ENCODE measurements at regions not wholly inside any gene's neighbourhood (a gene's known extent, or its start where the extent isn't known, plus 50 kb on each side); places are given as distances from the start of the nearest gene placed in this dataset.

- Mint-ChIP-seq H3K27ac (no peak overlapping the region), H3K9me3 (peaks cover 0 to 33% (median 7%) of the 10 kb centered on the region in 7 donors), H3K27me3 (no peaks in the 10 kb centered on the region), H3K4me3 (no peak overlapping the region), H3K4me1 (no peaks in the 10 kb centered on the region), H3K36me3 (no peaks in the 10 kb centered on the region)
- no peak for DNase-seq
- Histone ChIP-seq H3K27ac (ENCODE audit: insufficient read depth, low read length, poor library complexity, severe bottlenecking) (no peak overlapping the region), H3K4me1 (ENCODE audit: control insufficient read depth, insufficient read depth, low read length, poor library complexity, severe bottlenecking) (no peaks in the 10 kb centered on the region), H3K4me3 (ENCODE audit: low read depth, low read length) (no peak overlapping the region), H3K9me3 (ENCODE audit: control insufficient read depth in 2 of 2, low read length in 2 of 2) (peaks cover 3% of the 10 kb centered on the region in 2 experiments), H3K27me3 (ENCODE audit: control insufficient read depth, insufficient read depth, low read length) (no peaks in the 10 kb centered on the region), H3K36me3 (ENCODE audit: control insufficient read depth, insufficient read depth, low read length) (no peaks in the 10 kb centered on the region)
- no peak for ATAC-seq (ENCODE audit: low read depth in 2 of 2)
These were observed 999.7 kb upstream of the SEL1L start for GRCh38 chr14:82533351-82533750.

DNA sequence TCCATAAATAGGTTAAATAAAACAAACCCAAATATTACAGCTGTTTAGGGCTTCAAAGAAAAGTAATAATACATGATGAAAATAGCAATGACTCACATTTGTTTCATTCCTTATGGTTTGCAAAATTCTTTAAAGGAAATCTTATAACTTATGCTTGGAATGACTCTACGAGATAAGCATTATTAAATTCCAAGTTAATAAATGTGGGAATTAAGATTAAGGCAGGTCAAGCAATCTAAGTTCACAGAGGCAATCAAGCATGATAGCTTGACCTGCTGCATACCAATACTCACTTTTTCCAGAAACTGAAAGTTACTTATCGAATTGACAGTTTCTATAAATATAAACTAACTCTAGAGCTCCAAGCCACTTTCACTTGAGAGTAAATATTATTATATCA, 1002.9 kb upstream of the SEL1L start:
- no peaks in the 10 kb centered on the region for H3K4me1 ChIP-seq (ENCODE audit: control insufficient read depth, insufficient read depth, low read length, poor library complexity, severe bottlenecking)
- H3K4me3 ChIP-seq (ENCODE audit: low read depth, low read length), result no peak overlapping the region
- Mint-ChIP-seq H3K36me3 (no peaks in the 10 kb centered on the region), H3K27me3 (no peaks in the 10 kb centered on the region), H3K27ac (no peak overlapping the region), H3K9me3 (peaks cover 2 to 28% (median 6%) of the 10 kb centered on the region in 7 donors), H3K4me1 (no peaks in the 10 kb centered on the region), H3K4me3 (no peak overlapping the region)
- ATAC-seq (ENCODE audit: low read depth in 2 of 2), result no peak
- H3K36me3 ChIP-seq (ENCODE audit: control insufficient read depth, insufficient read depth, low read length), result no peaks in the 10 kb centered on the region
- H3K27ac ChIP-seq (ENCODE audit: insufficient read depth, low read length, poor library complexity, severe bottlenecking), result no peak overlapping the region
- H3K9me3 ChIP-seq (ENCODE audit: control insufficient read depth in 2 of 2, low read length in 2 of 2), result no peaks in the 10 kb centered on the region
- no peaks in the 10 kb centered on the region for H3K27me3 ChIP-seq (ENCODE audit: control insufficient read depth, insufficient read depth, low read length)
- DNase-seq, result no peak

- no peak for DNase-seq
These were observed 1004.2 kb upstream of the SEL1L start for GRCh38 chr14:82537831-82538230.

DNA sequence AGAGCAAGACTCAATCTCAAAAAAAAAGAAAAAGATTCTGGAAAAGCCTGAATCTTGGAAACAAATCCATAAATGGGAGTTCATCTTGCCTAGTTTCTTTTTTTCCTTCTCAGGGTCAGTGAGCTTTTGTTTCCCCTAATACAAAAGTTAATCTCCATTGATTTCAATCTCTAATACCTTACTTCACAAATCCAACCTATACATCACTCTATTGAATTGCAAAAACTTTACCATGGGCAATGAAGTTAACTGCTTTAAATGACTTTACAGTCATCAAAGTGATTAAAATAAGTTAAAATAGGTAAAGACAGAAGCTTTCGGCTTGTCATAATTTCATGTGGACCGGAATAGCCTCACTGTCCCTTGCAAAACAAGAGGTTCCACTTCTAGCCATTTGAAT, 1012.7 kb upstream of the SEL1L start:
- Mint-ChIP-seq H3K9me3 (peaks cover 5 to 14% (median 9%) of the 10 kb centered on the region in 7 donors), H3K4me1 (no peaks in the 10 kb centered on the region), H3K27me3 (no peaks in the 10 kb centered on the region), H3K36me3 (no peaks in the 10 kb centered on the region), H3K4me3 (no peak overlapping the region), H3K27ac (no peak overlapping the region)
- Histone ChIP-seq H3K9me3 (ENCODE audit: control insufficient read depth in 2 of 2, low read length in 2 of 2) (no peaks in the 10 kb centered on the region), H3K36me3 (ENCODE audit: control insufficient read depth, insufficient read depth, low read length) (no peaks in the 10 kb centered on the region), H3K27ac (ENCODE audit: insufficient read depth, low read length, poor library complexity, severe bottlenecking) (no peak overlapping the region), H3K4me3 (ENCODE audit: low read depth, low read length) (no peak overlapping the region), H3K27me3 (ENCODE audit: control insufficient read depth, insufficient read depth, low read length) (no peaks in the 10 kb centered on the region), H3K4me1 (ENCODE audit: control insufficient read depth, insufficient read depth, low read length, poor library complexity, severe bottlenecking) (no peaks in the 10 kb centered on the region)
- no peak for ATAC-seq (ENCODE audit: low read depth in 2 of 2)
- DNase-seq, result no peak

More at GRCh38 chr14:82537831-82538230, 1004.2 kb upstream of the SEL1L start:
- Histone ChIP-seq H3K4me1 (ENCODE audit: control insufficient read depth, insufficient read depth, low read length, poor library complexity, severe bottlenecking) (no peaks in the 10 kb centered on the region), H3K4me3 (ENCODE audit: low read depth, low read length) (no peak overlapping the region), H3K9me3 (ENCODE audit: control insufficient read depth in 2 of 2, low read length in 2 of 2) (no peaks in the 10 kb centered on the region), H3K27me3 (ENCODE audit: control insufficient read depth, insufficient read depth, low read length) (no peaks in the 10 kb centered on the region), H3K36me3 (ENCODE audit: control insufficient read depth, insufficient read depth, low read length) (no peaks in the 10 kb centered on the region), H3K27ac (ENCODE audit: insufficient read depth, low read length, poor library complexity, severe bottlenecking) (no peak overlapping the region)
- Mint-ChIP-seq H3K4me1 (no peaks in the 10 kb centered on the region), H3K36me3 (no peaks in the 10 kb centered on the region), H3K9me3 (peaks cover 0 to 25% (median 7%) of the 10 kb centered on the region in 7 donors), H3K27me3 (no peaks in the 10 kb centered on the region), H3K4me3 (no peak overlapping the region), H3K27ac (no peak overlapping the region)
- ATAC-seq (ENCODE audit: low read depth in 2 of 2), result no peak

DNA sequence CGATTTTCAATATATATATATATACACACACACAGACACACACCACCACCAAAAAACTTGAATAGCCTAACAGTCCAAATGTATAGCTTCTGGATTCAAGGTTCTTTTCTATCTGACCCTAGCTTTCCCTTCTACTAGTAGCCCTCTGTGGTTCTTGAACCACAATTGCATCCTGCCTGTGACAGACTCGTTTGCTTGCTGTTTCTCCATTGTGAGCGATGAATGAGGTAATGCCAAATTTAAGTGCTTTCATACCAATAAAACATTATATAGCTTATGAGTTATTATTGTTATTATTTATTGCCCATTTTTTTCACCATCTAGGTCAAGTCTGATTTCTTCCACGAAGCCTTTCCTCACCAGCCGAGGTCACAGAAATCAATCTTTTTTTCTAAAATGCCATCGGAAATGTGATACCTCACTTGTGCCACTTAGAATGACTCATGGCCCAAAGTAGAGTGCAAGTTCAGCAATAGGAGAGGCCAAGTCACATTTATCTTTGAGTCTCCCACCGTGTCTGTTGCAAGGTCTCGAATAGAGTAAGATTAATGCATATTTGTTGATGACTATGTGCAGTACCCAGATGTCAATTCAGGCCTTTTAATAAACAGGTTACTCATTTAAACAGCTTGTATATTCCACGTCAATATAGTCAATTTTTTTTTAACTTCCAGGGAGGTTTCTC, 1015.8 kb upstream of the SEL1L start:
- no peak for ATAC-seq (ENCODE audit: low read depth in 2 of 2)
- H3K4me1 Mint-ChIP-seq, result no peaks in the 10 kb centered on the region
- DNase-seq, result no peak
- Histone ChIP-seq H3K36me3 (ENCODE audit: control insufficient read depth, insufficient read depth, low read length) (no peaks in the 10 kb centered on the region), H3K27ac (ENCODE audit: insufficient read depth, low read length, poor library complexity, severe bottlenecking) (no peak overlapping the region), H3K4me3 (ENCODE audit: low read depth, low read length) (no peak overlapping the region), H3K27me3 (ENCODE audit: control insufficient read depth, insufficient read depth, low read length) (no peaks in the 10 kb centered on the region), H3K4me1 (ENCODE audit: control insufficient read depth, insufficient read depth, low read length, poor library complexity, severe bottlenecking) (no peaks in the 10 kb centered on the region), H3K9me3 (ENCODE audit: control insufficient read depth in 2 of 2, low read length in 2 of 2) (no peaks in the 10 kb centered on the region)
- H3K9me3 Mint-ChIP-seq, result peaks cover 0 to 19% (median 5%) of the 10 kb centered on the region in 7 donors
- no peaks in the 10 kb centered on the region for H3K36me3 Mint-ChIP-seq
- H3K27me3 Mint-ChIP-seq, result no peaks in the 10 kb centered on the region
- no peak overlapping the region for H3K27ac Mint-ChIP-seq
- no peak overlapping the region for H3K4me3 Mint-ChIP-seq

- Histone ChIP-seq H3K9me3 (ENCODE audit: control insufficient read depth in 2 of 2, low read length in 2 of 2) (no peaks in the 10 kb centered on the region), H3K4me3 (ENCODE audit: low read depth, low read length) (no peak overlapping the region), H3K4me1 (ENCODE audit: control insufficient read depth, insufficient read depth, low read length, poor library complexity, severe bottlenecking) (no peaks in the 10 kb centered on the region), H3K36me3 (ENCODE audit: control insufficient read depth, insufficient read depth, low read length) (no peaks in the 10 kb centered on the region), H3K27me3 (ENCODE audit: control insufficient read depth, insufficient read depth, low read length) (no peaks in the 10 kb centered on the region), H3K27ac (ENCODE audit: insufficient read depth, low read length, poor library complexity, severe bottlenecking) (no peak overlapping the region)
- Mint-ChIP-seq H3K27me3 (no peaks in the 10 kb centered on the region), H3K9me3 (peaks cover 3 to 36% (median 10%) of the 10 kb centered on the region in 7 donors), H3K4me1 (no peaks in the 10 kb centered on the region), H3K36me3 (no peaks in the 10 kb centered on the region), H3K4me3 (no peak overlapping the region), H3K27ac (no peak overlapping the region)
- ATAC-seq (ENCODE audit: low read depth in 2 of 2), result no peak
- DNase-seq, result no peak
These were observed 1029.2 kb upstream of the SEL1L start for GRCh38 chr14:82562881-82563280.

- DNase-seq (no peak), ATAC-seq (ENCODE audit: low read depth in 2 of 2) (no peak)
- H3K9me3 Mint-ChIP-seq, result peaks cover 6 to 41% (median 11%) of the 10 kb centered on the region in 7 donors
- H3K27me3 Mint-ChIP-seq, result no peaks in the 10 kb centered on the region
- Histone ChIP-seq H3K4me3 (ENCODE audit: low read depth, low read length) (no peak overlapping the region), H3K9me3 (ENCODE audit: control insufficient read depth in 2 of 2, low read length in 2 of 2) (peaks cover 0 to 4% of the 10 kb centered on the region in 2 experiments), H3K27me3 (ENCODE audit: control insufficient read depth, insufficient read depth, low read length) (no peaks in the 10 kb centered on the region), H3K4me1 (ENCODE audit: control insufficient read depth, insufficient read depth, low read length, poor library complexity, severe bottlenecking) (no peaks in the 10 kb centered on the region), H3K36me3 (ENCODE audit: control insufficient read depth, insufficient read depth, low read length) (no peaks in the 10 kb centered on the region), H3K27ac (ENCODE audit: insufficient read depth, low read length, poor library complexity, severe bottlenecking) (no peak overlapping the region)
- no peaks in the 10 kb centered on the region for H3K4me1 Mint-ChIP-seq
- H3K36me3 Mint-ChIP-seq, result no peaks in the 10 kb centered on the region
- H3K27ac Mint-ChIP-seq, result no peak overlapping the region
- no peak overlapping the region for H3K4me3 Mint-ChIP-seq
These were observed 1032.2 kb upstream of the SEL1L start for GRCh38 chr14:82565825-82566224.

GRCh38 chr14:82587226-82587625, 1053.6 kb upstream of the SEL1L start:
- Mint-ChIP-seq H3K9me3 (peaks cover 0 to 20% (median 5%) of the 10 kb centered on the region in 7 donors), H3K4me3 (no peak overlapping the region), H3K36me3 (no peaks in the 10 kb centered on the region)

More at GRCh38 chr14:82587226-82587625, 1053.6 kb upstream of the SEL1L start:
- no peak overlapping the region for H3K27ac ChIP-seq (ENCODE audit: insufficient read depth, low read length, poor library complexity, severe bottlenecking)
- no peaks in the 10 kb centered on the region for H3K27me3 ChIP-seq (ENCODE audit: control insufficient read depth, insufficient read depth, low read length)
- no peaks in the 10 kb centered on the region for H3K4me1 ChIP-seq (ENCODE audit: control insufficient read depth, insufficient read depth, low read length, poor library complexity, severe bottlenecking)
- no peak for ATAC-seq (ENCODE audit: low read depth in 2 of 2)
- no peaks in the 10 kb centered on the region for H3K36me3 ChIP-seq (ENCODE audit: control insufficient read depth, insufficient read depth, low read length)
- Mint-ChIP-seq H3K27ac (no peak overlapping the region), H3K4me1 (no peaks in the 10 kb centered on the region), H3K27me3 (no peaks in the 10 kb centered on the region)
- no peak overlapping the region for H3K4me3 ChIP-seq (ENCODE audit: low read depth, low read length)
- no peak for DNase-seq
- H3K9me3 ChIP-seq (ENCODE audit: control insufficient read depth in 2 of 2, low read length in 2 of 2), result peaks cover 0 to 4% of the 10 kb centered on the region in 2 experiments
